ENCODE measurements at regions not wholly inside any gene's neighbourhood (a gene's known extent, or its start where the extent isn't known, plus 50 kb on each side); places are given as distances from the start of the nearest gene placed in this dataset.

DNA sequence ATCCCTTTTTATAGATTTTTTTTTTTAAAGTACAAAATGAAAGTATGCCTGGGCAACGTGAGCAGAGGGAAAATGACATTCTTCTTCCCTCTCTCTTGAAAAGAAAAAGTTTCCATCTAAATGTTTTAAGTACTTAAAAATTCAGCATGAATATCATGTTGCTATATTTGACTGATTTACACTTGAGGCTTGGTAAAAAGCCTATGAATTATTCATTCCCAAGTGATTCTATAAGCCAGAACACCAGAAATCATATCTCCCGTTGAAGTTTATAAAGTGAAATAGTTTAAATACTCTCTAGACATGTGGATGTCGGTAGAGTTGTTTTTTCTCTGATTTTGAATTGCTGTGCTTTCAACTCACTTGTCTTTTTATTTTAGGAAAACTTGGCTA, 276.2 kb upstream of the RARB start:
- no peaks in the 10 kb centered on the region for H3K9me3 ChIP-seq (ENCODE audit: low read length)
- intact Hi-C loops (cut with micrococcal nuclease; ENCODE audit: unreplicated experiment), result no loop called here

DNA sequence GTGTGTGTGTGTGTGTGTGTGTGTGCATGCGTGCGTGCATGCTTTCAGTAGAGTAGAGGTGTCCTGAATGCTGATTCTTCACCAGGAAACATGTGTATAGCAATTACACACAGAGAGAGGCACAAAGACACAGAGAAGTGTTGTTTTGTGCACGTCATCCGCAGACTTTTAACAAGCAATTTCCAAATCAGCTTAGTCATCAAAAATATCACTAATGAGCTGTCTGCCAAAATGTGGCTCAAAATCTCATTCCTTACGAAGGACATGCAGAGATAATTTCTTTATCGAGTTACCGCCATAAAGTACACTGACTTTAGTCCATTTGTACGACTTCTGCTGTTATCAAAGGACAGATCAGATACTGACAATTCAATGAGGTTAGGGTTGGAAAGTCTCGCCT, 274.9 kb upstream of the RARB start:
- H3K36me3 ChIP-seq (ENCODE audit: insufficient read depth, low read length), result no peaks in the 10 kb centered on the region

More for the DNA sequence above, 276.2 kb upstream of the RARB start:
- Histone ChIP-seq H2AFZ (ENCODE audit: low read length) (no peak overlapping the region), H4K20me1 (ENCODE audit: insufficient read depth, low read length) (no peaks in the 10 kb centered on the region), H3K4me1 (ENCODE audit: insufficient read depth, low read length, poor library complexity, severe bottlenecking) (no peaks in the 10 kb centered on the region), H3K4me2 (ENCODE audit: low read length) (no peak overlapping the region), H3K79me2 (ENCODE audit: insufficient read depth, low read depth, low read length) (no peaks in the 10 kb centered on the region), H3K4me3 (ENCODE audit: low read depth, low read length, poor library complexity, severe bottlenecking) (no peak overlapping the region), H3K27ac (ENCODE audit: low read depth, low read length, poor library complexity, severe bottlenecking) (no peak overlapping the region), H3K9me2 (ENCODE audit: insufficient read depth, low read length) (no peaks in the 10 kb centered on the region), H3K36me3 (ENCODE audit: insufficient read depth, low read length) (no peaks in the 10 kb centered on the region)
- no TSS peak for BruUV-seq (replicated peaks)
- CTCF ChIA-PET (ENCODE audit: unreplicated experiment), result no interaction called here
- TF ChIP-seq, protein P1, sequence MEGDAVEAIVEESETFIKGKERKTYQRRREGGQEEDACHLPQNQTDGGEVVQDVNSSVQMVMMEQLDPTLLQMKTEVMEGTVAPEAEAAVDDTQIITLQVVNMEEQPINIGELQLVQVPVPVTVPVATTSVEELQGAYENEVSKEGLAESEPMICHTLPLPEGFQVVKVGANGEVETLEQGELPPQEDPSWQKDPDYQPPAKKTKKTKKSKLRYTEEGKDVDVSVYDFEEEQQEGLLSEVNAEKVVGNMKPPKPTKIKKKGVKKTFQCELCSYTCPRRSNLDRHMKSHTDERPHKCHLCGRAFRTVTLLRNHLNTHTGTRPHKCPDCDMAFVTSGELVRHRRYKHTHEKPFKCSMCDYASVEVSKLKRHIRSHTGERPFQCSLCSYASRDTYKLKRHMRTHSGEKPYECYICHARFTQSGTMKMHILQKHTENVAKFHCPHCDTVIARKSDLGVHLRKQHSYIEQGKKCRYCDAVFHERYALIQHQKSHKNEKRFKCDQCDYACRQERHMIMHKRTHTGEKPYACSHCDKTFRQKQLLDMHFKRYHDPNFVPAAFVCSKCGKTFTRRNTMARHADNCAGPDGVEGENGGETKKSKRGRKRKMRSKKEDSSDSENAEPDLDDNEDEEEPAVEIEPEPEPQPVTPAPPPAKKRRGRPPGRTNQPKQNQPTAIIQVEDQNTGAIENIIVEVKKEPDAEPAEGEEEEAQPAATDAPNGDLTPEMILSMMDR (conservative IDR thresholded peaks at IDR 0.05; ENCODE audit: low read length), result no peak
- no peak for TF ChIP-seq EZH2phosphoT487 (IDR thresholded peaks at IDR 0.05; ENCODE audit: borderline replicate concordance, low read depth, low read length)
- POLR2A ChIA-PET, result no interaction called here
- no peak for DNase-seq (ENCODE audit: low spot score)

DNA sequence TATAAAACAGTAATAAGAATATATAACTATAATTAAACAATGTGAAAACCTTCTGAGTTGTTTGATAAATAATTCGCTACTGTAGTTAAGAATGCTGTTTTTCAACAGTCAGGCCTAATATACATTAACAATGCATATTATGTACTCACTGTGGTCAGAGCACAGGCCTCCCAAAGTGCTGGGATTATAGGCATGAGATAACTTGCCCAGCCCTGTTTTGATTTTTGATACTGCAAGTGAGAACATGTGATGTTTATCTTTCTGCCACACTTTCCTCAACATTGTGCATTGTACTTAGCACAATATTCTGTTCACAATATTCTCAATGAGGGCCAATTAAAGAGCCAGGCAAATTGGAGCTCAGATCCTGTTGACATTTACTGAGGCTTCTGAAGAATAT, 274.5 kb upstream of the RARB start:
- Histone ChIP-seq H3K9me3 (ENCODE audit: low read length) (no peaks in the 10 kb centered on the region), H3K4me1 (ENCODE audit: insufficient read depth, low read length, poor library complexity, severe bottlenecking) (no peaks in the 10 kb centered on the region), H4K20me1 (ENCODE audit: insufficient read depth, low read length) (no peaks in the 10 kb centered on the region), H3K9me2 (ENCODE audit: insufficient read depth, low read length) (no peaks in the 10 kb centered on the region), H3K4me3 (ENCODE audit: low read depth, low read length, poor library complexity, severe bottlenecking) (no peak overlapping the region), H3K27ac (ENCODE audit: low read depth, low read length, poor library complexity, severe bottlenecking) (no peak overlapping the region), H3K79me2 (ENCODE audit: insufficient read depth, low read depth, low read length) (no peaks in the 10 kb centered on the region), H3K36me3 (ENCODE audit: insufficient read depth, low read length) (no peaks in the 10 kb centered on the region), H3K4me2 (ENCODE audit: low read length) (no peak overlapping the region), H2AFZ (ENCODE audit: low read length) (no peak overlapping the region)
- no peak for TF ChIP-seq EZH2phosphoT487 (IDR thresholded peaks at IDR 0.05; ENCODE audit: borderline replicate concordance, low read depth, low read length)
- TF ChIP-seq, protein P1 (conservative IDR thresholded peaks at IDR 0.05; ENCODE audit: low read length), result no peak
- DNase-seq (ENCODE audit: low spot score), result no peak
- ChIA-PET POLR2A (interaction anchor here (0.6 kb wide), 1 partner anchor 13 kb away, joined by 3 read pairs; no protein-coding TSS in a partner anchor), CTCF (ENCODE audit: unreplicated experiment) (no interaction called here)
- intact Hi-C loops (cut with micrococcal nuclease; ENCODE audit: unreplicated experiment), result no loop called here
- BruUV-seq (replicated peaks), result no TSS peak

More for the DNA sequence above, 274.9 kb upstream of the RARB start:
- no peak for TF ChIP-seq EZH2phosphoT487 (IDR thresholded peaks at IDR 0.05; ENCODE audit: borderline replicate concordance, low read depth, low read length)
- TF ChIP-seq, protein P1 (conservative IDR thresholded peaks at IDR 0.05; ENCODE audit: low read length), result no peak
- no peak overlapping the region for H2AFZ ChIP-seq (ENCODE audit: low read length)
- H3K79me2 ChIP-seq (ENCODE audit: insufficient read depth, low read depth, low read length), result no peaks in the 10 kb centered on the region
- H3K27ac ChIP-seq (ENCODE audit: low read depth, low read length, poor library complexity, severe bottlenecking), result no peak overlapping the region
- BruUV-seq (replicated peaks), result no TSS peak
- no peak for DNase-seq (ENCODE audit: low spot score)
- H3K4me1 ChIP-seq (ENCODE audit: insufficient read depth, low read length, poor library complexity, severe bottlenecking), result no peaks in the 10 kb centered on the region
- CTCF ChIA-PET (ENCODE audit: unreplicated experiment), result no interaction called here
- no peak overlapping the region for H3K4me3 ChIP-seq (ENCODE audit: low read depth, low read length, poor library complexity, severe bottlenecking)
- no peak overlapping the region for H3K4me2 ChIP-seq (ENCODE audit: low read length)
- intact Hi-C loops (cut with micrococcal nuclease; ENCODE audit: unreplicated experiment), result no loop called here
- POLR2A ChIA-PET, result no interaction called here
- H4K20me1 ChIP-seq (ENCODE audit: insufficient read depth, low read length), result no peaks in the 10 kb centered on the region
- no peaks in the 10 kb centered on the region for H3K9me3 ChIP-seq (ENCODE audit: low read length)
- H3K9me2 ChIP-seq (ENCODE audit: insufficient read depth, low read length), result no peaks in the 10 kb centered on the region

All from OCI-LY7 (cell line).